ENCODE measurements at regions not wholly inside any gene's neighbourhood (a gene's known extent, or its start where the extent isn't known, plus 50 kb on each side); places are given as distances from the start of the nearest gene placed in this dataset.

DNA sequence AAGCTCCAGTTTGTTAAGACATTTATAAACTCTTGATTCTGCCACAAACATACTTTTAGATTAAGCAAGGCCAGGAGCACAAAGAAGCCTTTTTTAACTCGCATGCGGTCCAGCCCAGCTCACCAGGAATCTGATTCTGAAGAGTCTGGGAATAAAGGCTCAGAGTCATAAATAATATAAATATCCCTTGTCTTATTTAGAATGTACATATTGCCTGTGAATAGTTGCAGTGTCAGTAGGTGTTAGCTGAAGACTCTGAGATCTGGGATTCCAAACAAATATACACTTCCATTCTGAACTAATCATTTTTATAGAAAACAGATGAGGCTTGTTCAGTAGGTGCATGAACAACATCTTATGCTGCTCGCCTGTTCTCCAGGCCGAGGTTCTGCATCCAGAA, 59.1 kb upstream of the ELAC2 start (continued):
- TF ChIP-seq, protein P1, sequence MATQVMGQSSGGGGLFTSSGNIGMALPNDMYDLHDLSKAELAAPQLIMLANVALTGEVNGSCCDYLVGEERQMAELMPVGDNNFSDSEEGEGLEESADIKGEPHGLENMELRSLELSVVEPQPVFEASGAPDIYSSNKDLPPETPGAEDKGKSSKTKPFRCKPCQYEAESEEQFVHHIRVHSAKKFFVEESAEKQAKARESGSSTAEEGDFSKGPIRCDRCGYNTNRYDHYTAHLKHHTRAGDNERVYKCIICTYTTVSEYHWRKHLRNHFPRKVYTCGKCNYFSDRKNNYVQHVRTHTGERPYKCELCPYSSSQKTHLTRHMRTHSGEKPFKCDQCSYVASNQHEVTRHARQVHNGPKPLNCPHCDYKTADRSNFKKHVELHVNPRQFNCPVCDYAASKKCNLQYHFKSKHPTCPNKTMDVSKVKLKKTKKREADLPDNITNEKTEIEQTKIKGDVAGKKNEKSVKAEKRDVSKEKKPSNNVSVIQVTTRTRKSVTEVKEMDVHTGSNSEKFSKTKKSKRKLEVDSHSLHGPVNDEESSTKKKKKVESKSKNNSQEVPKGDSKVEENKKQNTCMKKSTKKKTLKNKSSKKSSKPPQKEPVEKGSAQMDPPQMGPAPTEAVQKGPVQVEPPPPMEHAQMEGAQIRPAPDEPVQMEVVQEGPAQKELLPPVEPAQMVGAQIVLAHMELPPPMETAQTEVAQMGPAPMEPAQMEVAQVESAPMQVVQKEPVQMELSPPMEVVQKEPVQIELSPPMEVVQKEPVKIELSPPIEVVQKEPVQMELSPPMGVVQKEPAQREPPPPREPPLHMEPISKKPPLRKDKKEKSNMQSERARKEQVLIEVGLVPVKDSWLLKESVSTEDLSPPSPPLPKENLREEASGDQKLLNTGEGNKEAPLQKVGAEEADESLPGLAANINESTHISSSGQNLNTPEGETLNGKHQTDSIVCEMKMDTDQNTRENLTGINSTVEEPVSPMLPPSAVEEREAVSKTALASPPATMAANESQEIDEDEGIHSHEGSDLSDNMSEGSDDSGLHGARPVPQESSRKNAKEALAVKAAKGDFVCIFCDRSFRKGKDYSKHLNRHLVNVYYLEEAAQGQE (IDR thresholded peaks at IDR 0.05; ENCODE audit: unreplicated experiment), result no peak
- no peak for TF ChIP-seq JUNB (IDR thresholded peaks at IDR 0.05; ENCODE audit: unreplicated experiment)
- TF ChIP-seq EZH2phosphoT487 (IDR thresholded peaks at IDR 0.05; ENCODE audit: unreplicated experiment), result no peak

DNA sequence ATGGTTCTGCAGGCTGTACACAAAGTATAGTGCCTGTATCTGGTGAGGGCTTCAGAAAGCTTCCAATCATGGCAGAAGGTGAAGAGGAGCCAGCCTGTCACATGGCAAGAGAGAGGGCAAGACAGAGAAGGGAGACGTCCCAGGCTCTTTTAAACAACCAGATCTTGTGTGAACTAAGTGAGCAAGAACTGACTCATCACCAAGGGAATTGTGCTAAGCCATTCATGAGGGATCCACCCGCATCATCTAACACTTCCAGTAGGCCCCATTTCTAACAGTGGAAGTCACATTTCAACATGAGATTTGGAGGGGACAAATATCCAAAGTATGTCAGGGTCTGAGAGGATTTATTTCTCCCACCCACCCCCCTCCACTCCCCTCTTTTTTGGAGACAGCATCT, 56.2 kb upstream of the ELAC2 start:
- Mint-ChIP-seq H3K4me3 (no peak overlapping the region), H3K9me3 (peaks cover under 1% of the 10 kb centered on the region; the same call in 2 of the 3 replicates), H3K36me3 (ENCODE audit: low read depth) (peaks cover under 1% of the 10 kb centered on the region; the same call in 1 of the 3 replicates), H3K27ac (no peak overlapping the region), H3K4me1 (no peaks in the 10 kb centered on the region), H3K27me3 (ENCODE audit: insufficient read depth, low read depth, poor library complexity) (no peaks in the 10 kb centered on the region)
- Histone ChIP-seq H3K36me3 (ENCODE audit: insufficient read depth) (no peaks in the 10 kb centered on the region), H4K20me1 (replicated peaks; ENCODE audit: insufficient read depth) (no peaks in the 10 kb centered on the region), H3K27me3 (ENCODE audit: insufficient read depth) (no peaks in the 10 kb centered on the region), H3K4me1 (ENCODE audit: insufficient read depth) (no peaks in the 10 kb centered on the region), H3K27ac (ENCODE audit: low read depth) (no peak overlapping the region), H3K79me2 (replicated peaks; ENCODE audit: insufficient read depth) (no peaks in the 10 kb centered on the region), H3K4me3 (no peak overlapping the region), H2AFZ (no peak overlapping the region), H3F3A (replicated peaks; ENCODE audit: low read depth) (no peaks in the 10 kb centered on the region), H3K4me2 (no peak overlapping the region), H3K9me2 (ENCODE audit: insufficient read depth) (peaks cover 3% of the 10 kb centered on the region; the same call in 1 of the 2 replicates)
- ATAC-seq, result no peak
- no peak for DNase-seq (ENCODE audit: low spot score)
- TF ChIP-seq, protein P2, sequence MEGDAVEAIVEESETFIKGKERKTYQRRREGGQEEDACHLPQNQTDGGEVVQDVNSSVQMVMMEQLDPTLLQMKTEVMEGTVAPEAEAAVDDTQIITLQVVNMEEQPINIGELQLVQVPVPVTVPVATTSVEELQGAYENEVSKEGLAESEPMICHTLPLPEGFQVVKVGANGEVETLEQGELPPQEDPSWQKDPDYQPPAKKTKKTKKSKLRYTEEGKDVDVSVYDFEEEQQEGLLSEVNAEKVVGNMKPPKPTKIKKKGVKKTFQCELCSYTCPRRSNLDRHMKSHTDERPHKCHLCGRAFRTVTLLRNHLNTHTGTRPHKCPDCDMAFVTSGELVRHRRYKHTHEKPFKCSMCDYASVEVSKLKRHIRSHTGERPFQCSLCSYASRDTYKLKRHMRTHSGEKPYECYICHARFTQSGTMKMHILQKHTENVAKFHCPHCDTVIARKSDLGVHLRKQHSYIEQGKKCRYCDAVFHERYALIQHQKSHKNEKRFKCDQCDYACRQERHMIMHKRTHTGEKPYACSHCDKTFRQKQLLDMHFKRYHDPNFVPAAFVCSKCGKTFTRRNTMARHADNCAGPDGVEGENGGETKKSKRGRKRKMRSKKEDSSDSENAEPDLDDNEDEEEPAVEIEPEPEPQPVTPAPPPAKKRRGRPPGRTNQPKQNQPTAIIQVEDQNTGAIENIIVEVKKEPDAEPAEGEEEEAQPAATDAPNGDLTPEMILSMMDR (conservative IDR thresholded peaks at IDR 0.05; ENCODE audit: low read depth in 2 of 2), result no peak
- TF ChIP-seq CREB1 (CRISPR knock-in tag; IDR thresholded peaks at IDR 0.05; ENCODE audit: low read depth), result no peak
- TF ChIP-seq NANOG (IDR thresholded peaks at IDR 0.05; ENCODE audit: borderline replicate concordance), result no peak
- TF ChIP-seq STAT1 (IDR thresholded peaks at IDR 0.05; ENCODE audit: unreplicated experiment), result no peak
- TF ChIP-seq, protein P3, sequence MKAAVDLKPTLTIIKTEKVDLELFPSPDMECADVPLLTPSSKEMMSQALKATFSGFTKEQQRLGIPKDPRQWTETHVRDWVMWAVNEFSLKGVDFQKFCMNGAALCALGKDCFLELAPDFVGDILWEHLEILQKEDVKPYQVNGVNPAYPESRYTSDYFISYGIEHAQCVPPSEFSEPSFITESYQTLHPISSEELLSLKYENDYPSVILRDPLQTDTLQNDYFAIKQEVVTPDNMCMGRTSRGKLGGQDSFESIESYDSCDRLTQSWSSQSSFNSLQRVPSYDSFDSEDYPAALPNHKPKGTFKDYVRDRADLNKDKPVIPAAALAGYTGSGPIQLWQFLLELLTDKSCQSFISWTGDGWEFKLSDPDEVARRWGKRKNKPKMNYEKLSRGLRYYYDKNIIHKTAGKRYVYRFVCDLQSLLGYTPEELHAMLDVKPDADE (IDR thresholded peaks at IDR 0.05), result no peak
- TF ChIP-seq ZNF114 (CRISPR knock-in tag; IDR thresholded peaks at IDR 0.05), result no peak
- TF ChIP-seq EZH2phosphoT487 (IDR thresholded peaks at IDR 0.05; ENCODE audit: unreplicated experiment), result no peak
- TF ChIP-seq, protein P1 (IDR thresholded peaks at IDR 0.05; ENCODE audit: unreplicated experiment), result no peak
